Gastrocnemius medialis (tissue), 4 donors: ENCODE measurements at regions not wholly inside any gene's neighbourhood (a gene's known extent, or its start where the extent isn't known, plus 50 kb on each side); places are given as distances from the start of the nearest gene placed in this dataset.
"Not testable (repeated sequence)": the region's sequence is repeated elsewhere in the genome, so short reads cannot be mapped to it uniquely, and the experiment has no call there.

ENCODE experiments used
- ATAC-seq, 2 donors: fragments of 150-250 bp; one replicate each; pipeline ENCODE4 v1.9.1; 2016
- DNase-seq, 2 donors: peaks; one replicate each; pipeline ENCODE4 v3.0.0-alpha.2; 2019
- H3K27ac ChIP-seq, 4 donors: fragments of 200-600 bp; sonication (generic); 1 replicate in 1 of 4; 2 replicates in 3 of 4; pipeline ENCODE4 v1.5.1; 2016 to 2018; ENCODE audit warnings: mild to moderate bottlenecking in 2 of 4, moderate library complexity in 1 of 4
- H3K27me3 ChIP-seq, 3 donors: fragments of 200-600 bp; sonication (generic) in 2 of 3; 1 replicate in 1 of 3; 2 replicates in 2 of 3; pipeline versions ENCODE4 v1.5.1 to v1.6.0; 2016 to 2019; ENCODE audit warnings: mild to moderate bottlenecking in 1 of 3, moderate library complexity in 1 of 3
- H3K36me3 ChIP-seq, 2 donors: fragments of 200-600 bp; sonication (generic) in 1 of 2; one replicate each; pipeline ENCODE4 v1.5.1; 2017 to 2018
- H3K4me1 ChIP-seq, 2 donors: fragments of 200-600 bp; sonication (generic) in 1 of 2; one replicate each; pipeline ENCODE4 v1.5.1; 2016 to 2017; ENCODE audit warnings: mild to moderate bottlenecking in 2 of 2
- H3K4me3 ChIP-seq, 4 donors: fragments of 200-600 bp; sonication (generic) in 3 of 4; 1 replicate in 1 of 4; 2 replicates in 3 of 4; pipeline ENCODE4 v1.5.1; 2016 to 2019; ENCODE audit warnings: mild to moderate bottlenecking in 2 of 4
- H3K9me3 ChIP-seq, 3 donors: fragments of 200-600 bp; sonication (generic) in 2 of 3; 1 replicate in 1 of 3; 2 replicates in 2 of 3; pipeline ENCODE4 v1.5.1; 2016 to 2019
- POLR2A ChIP-seq, 2 donors: fragments of 450-650 bp; IDR thresholded peaks; one replicate each; pipeline ENCODE4 v1.6.1; 2017; ENCODE audit warnings: antibody characterized with exemption in 2 of 2, mild to moderate bottlenecking in 2 of 2, moderate library complexity in 2 of 2
- in situ Hi-C, 4 donors: fragments of 200-750 bp; cut with MboI; loops; one replicate each; pipeline versions ENCODE4 v1.15.0 to v1.8.0; 2017; ENCODE audit warnings: low sequenced_read_pairs in 4 of 4
- intact Hi-C: fragments of 100-400 bp; cut with DNase I; formaldehyde crosslinking; loops from one replicate; pipeline ENCODE4 v1.15.1; 2023; ENCODE audit warnings: low total_unique reads
- TF ChIP-seq, protein P1 (sequence below), 5 experiments: fragments of 450-650 bp in 3 of 5; fragments of 200-600 bp in 2 of 5; sonication (generic) in 2 of 5; IDR thresholded peaks in 4 of 5; conservative IDR thresholded peaks in 1 of 5; 1 replicate in 4 of 5; 2 replicates in 1 of 5; pipeline ENCODE4 v1.5.1; 2016 to 2019; ENCODE audit warnings: antibody characterized with exemption in 5 of 5, mild to moderate bottlenecking in 3 of 5, moderate library complexity in 3 of 5

DNA sequence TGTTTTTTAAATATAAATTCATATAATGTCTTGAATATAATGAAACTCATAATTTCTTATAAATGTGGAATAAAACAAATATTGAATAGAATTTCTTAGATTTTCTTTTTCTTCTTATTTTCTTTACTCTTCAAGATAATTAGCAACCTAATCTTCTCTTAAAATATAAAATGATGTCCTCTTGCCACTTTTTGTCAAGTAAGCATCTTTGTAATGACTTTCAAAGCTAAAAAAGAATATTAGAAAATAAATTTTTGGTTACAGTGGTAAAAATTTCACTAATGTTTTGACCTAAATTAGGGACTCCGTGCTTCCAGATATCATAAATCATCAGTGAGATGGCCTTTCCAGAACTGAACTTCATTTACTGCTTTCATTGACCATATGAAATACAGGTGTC is 846.4 kb downstream of the FRK start:
- H3K27ac ChIP-seq = no peak overlapping the region
- H3K27me3 ChIP-seq = no peaks in the 10 kb centered on the region
- no peaks in the 10 kb centered on the region for H3K36me3 ChIP-seq
- no peak for ATAC-seq
- no peak overlapping the region for H3K4me3 ChIP-seq
- no peaks in the 10 kb centered on the region for H3K9me3 ChIP-seq
- DNase-seq = no peak
- in situ Hi-C loops = no loop called here
- H3K4me1 ChIP-seq = no peaks in the 10 kb centered on the region
- intact Hi-C loops = no loop called here
- TF ChIP-seq POLR2A (IDR thresholded peaks at IDR 0.05) = no peak
- TF ChIP-seq, protein P1, sequence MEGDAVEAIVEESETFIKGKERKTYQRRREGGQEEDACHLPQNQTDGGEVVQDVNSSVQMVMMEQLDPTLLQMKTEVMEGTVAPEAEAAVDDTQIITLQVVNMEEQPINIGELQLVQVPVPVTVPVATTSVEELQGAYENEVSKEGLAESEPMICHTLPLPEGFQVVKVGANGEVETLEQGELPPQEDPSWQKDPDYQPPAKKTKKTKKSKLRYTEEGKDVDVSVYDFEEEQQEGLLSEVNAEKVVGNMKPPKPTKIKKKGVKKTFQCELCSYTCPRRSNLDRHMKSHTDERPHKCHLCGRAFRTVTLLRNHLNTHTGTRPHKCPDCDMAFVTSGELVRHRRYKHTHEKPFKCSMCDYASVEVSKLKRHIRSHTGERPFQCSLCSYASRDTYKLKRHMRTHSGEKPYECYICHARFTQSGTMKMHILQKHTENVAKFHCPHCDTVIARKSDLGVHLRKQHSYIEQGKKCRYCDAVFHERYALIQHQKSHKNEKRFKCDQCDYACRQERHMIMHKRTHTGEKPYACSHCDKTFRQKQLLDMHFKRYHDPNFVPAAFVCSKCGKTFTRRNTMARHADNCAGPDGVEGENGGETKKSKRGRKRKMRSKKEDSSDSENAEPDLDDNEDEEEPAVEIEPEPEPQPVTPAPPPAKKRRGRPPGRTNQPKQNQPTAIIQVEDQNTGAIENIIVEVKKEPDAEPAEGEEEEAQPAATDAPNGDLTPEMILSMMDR (IDR thresholded peaks at IDR 0.05 in 4 of 5, conservative IDR thresholded peaks at IDR 0.05 in 1 of 5) = no peak

DNA sequence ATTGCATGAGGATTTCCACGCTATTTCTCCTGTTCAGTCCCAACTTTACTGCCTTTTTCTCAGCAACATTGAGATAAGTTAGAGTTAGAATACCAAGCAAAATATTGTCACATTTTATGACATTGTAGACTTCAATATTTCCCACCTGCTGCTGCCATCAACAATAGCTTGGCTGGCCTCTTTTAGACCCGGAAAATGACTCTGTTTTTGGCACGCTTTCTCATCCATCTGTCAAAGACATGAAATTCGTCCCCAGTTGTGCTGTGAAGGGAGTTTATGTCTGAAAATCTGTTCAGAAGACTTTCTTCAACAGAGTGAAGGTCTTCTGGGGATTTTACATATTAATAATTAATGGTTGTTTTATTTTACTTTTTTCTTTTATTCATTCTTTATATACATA is 857.3 kb downstream of the FRK start:
- ATAC-seq (no peak), DNase-seq (no peak)
- Histone ChIP-seq H3K9me3 (no peaks in the 10 kb centered on the region), H3K27ac (no peak overlapping the region), H3K4me1 (no peaks in the 10 kb centered on the region), H3K27me3 (no peaks in the 10 kb centered on the region), H3K36me3 (no peaks in the 10 kb centered on the region), H3K4me3 (no peak overlapping the region)
- intact Hi-C loops (no loop called here), in situ Hi-C loops (no loop called here)
- no peak for TF ChIP-seq POLR2A (IDR thresholded peaks at IDR 0.05)
- TF ChIP-seq, protein P1 (IDR thresholded peaks at IDR 0.05 in 4 of 5, conservative IDR thresholded peaks at IDR 0.05 in 1 of 5) = no peak

DNA sequence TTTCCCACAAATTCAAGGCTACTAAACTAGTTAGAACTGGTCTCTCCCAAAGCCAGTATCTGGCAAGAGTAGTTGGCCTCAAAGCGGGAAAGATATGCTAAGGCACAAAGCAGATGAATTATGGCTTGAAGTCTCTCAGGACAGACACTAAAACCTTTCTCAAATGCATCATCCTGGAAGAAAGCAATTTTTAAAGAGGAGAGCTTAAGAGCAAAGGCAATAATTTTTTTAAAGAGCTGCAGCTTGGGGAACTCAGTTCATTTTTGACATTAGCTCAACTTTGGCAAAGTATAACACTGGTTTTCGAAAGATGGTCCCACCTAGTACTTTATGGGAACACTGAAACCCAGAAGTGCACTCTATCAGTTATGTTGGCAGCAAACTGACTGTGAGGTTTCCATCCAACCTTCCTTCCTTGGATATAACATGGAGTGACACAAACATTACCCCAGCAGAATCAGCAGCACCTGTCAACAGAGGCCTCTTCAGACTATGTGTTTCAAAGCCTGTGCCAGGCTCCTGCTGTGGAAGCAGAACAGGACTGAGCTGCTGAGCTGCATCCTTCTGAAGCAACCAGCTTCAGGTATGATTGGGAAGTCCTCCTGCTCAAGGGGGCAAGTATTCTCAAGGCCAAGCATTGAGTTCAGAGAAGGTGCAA is 852.3 kb upstream of the HS3ST5 start:
- no peak overlapping the region for H3K4me3 ChIP-seq
- intact Hi-C loops = no loop called here
- no peak for ATAC-seq

DNA sequence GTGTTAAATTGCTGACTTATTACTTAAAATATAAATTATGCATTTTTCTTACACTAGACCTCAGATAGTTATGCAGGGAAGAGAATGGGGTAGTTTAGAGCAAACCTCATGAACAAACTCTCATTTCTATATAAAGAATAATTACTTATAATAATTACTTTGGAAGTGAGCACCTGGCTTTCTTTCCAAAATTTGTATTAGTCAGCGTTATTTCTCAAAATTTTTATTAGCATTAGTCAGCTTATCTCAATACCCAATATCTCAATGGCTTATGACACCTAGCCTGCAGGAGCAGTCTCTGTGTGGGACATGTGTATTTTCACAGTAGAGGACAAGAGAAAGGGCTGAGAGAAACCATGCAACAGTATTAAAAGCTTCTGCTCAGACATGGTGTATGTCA is 849.2 kb upstream of the HS3ST5 start:
- TF ChIP-seq POLR2A (IDR thresholded peaks at IDR 0.05) = no peak
- TF ChIP-seq, protein P1 (IDR thresholded peaks at IDR 0.05 in 4 of 5, conservative IDR thresholded peaks at IDR 0.05 in 1 of 5) = no peak
- Histone ChIP-seq H3K4me1 (no peaks in the 10 kb centered on the region), H3K9me3 (no peaks in the 10 kb centered on the region), H3K4me3 (no peak overlapping the region), H3K36me3 (no peaks in the 10 kb centered on the region), H3K27ac (no peak overlapping the region), H3K27me3 (no peaks in the 10 kb centered on the region)
- ATAC-seq = no peak
- intact Hi-C loops = no loop called here
- in situ Hi-C loops = no loop called here
- no peak for DNase-seq

More for the DNA sequence above, 852.3 kb upstream of the HS3ST5 start:
- no peaks in the 10 kb centered on the region for H3K36me3 ChIP-seq
- in situ Hi-C loops = no loop called here
- no peaks in the 10 kb centered on the region for H3K4me1 ChIP-seq
- TF ChIP-seq POLR2A (IDR thresholded peaks at IDR 0.05) = no peak
- TF ChIP-seq, protein P1 (IDR thresholded peaks at IDR 0.05 in 4 of 5, conservative IDR thresholded peaks at IDR 0.05 in 1 of 5) = no peak
- H3K27ac ChIP-seq = no peak overlapping the region
- H3K27me3 ChIP-seq = no peaks in the 10 kb centered on the region
- DNase-seq = no peak
- H3K9me3 ChIP-seq = no peaks in the 10 kb centered on the region

DNA sequence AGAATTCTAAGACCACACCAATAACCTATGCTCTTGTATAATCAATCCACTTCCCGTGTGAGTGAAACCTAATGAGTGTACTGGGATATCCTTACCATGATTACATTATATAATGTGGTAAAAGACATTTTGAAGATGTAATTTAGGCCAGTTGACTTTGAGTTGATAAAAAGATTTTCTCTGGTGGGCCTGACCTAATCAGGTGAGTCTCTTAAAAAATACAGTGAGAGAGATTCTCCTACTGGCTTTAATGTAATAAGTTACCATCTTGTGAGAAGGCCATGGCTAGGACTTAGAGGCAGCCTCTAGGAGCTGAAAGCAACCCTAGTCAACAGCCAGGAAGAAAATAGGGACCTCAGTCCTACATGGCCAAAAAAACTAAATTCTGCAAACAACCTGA is 847.7 kb upstream of the HS3ST5 start:
- H3K27ac ChIP-seq = no peak overlapping the region
- no peaks in the 10 kb centered on the region for H3K36me3 ChIP-seq
- ATAC-seq = no peak
- no peak for TF ChIP-seq POLR2A (IDR thresholded peaks at IDR 0.05)
- TF ChIP-seq, protein P1 (IDR thresholded peaks at IDR 0.05 in 4 of 5, conservative IDR thresholded peaks at IDR 0.05 in 1 of 5) = no peak
- intact Hi-C loops = no loop called here
- H3K4me3 ChIP-seq = no peak overlapping the region
- H3K9me3 ChIP-seq = no peaks in the 10 kb centered on the region
- DNase-seq = no peak
- in situ Hi-C loops = no loop called here
- H3K27me3 ChIP-seq = no peaks in the 10 kb centered on the region
- H3K4me1 ChIP-seq = no peaks in the 10 kb centered on the region

GRCh38 chr6:115175456-115175855 is 832.6 kb upstream of the HS3ST5 start:
- H3K4me3 ChIP-seq, H3K4me1 ChIP-seq, DNase-seq, H3K9me3 ChIP-seq, in situ Hi-C loops, H3K27me3 ChIP-seq, intact Hi-C loops, H3K36me3 ChIP-seq, H3K27ac ChIP-seq, ATAC-seq: not testable (repeated sequence)

DNA sequence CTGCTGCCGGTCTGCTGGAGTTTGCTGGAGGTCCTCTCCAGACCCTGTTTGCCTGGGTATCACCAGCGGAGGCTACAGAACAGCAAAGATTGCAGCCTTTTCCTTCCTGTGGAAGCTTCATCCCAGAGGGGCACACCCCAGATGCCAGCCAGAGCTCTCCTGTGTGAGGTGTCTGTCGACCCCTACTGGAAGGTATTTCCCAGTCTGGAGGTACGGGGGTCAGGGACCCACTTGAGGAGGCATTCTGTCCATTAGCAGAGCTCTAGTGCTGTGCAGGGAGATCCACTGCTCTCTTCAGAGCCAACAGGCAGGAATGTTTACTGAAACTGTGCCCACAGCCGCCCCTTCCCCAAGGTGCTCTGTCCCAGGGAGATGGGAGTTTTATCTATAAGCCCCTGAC is 823.1 kb upstream of the HS3ST5 start:
- H3K36me3 ChIP-seq, DNase-seq, H3K27ac ChIP-seq, H3K4me3 ChIP-seq, H3K9me3 ChIP-seq, ATAC-seq, intact Hi-C loops, H3K4me1 ChIP-seq, in situ Hi-C loops, H3K27me3 ChIP-seq: not testable (repeated sequence)
